IPS DF 4.7 (cell line): ENCODE measurements at regions not wholly inside any gene's neighbourhood (a gene's known extent, or its start where the extent isn't known, plus 50 kb on each side); places are given as distances from the start of the nearest gene placed in this dataset.

Source experiments
- DNase-seq: peaks from one replicate; pipeline ENCODE4 v3.0.0-alpha.2; 2013; ENCODE audit warnings: low spot score; ENCODE audit errors: extremely low read depth

GRCh38 chr17:33403194-33403593 lies 110.1 kb upstream of the ASIC2 start:
- DNase-seq = no peak

- no peak for DNase-seq
Measured at GRCh38 chr17:33404070-33404819, 111.2 kb upstream of the ASIC2 start.

- no peak for DNase-seq
Measured at GRCh38 chr17:33416131-33416530, 123.0 kb upstream of the ASIC2 start.

- DNase-seq = no peak
Measured at GRCh38 chr17:33421933-33422332, 128.8 kb upstream of the ASIC2 start.

GRCh38 chr17:33433581-33433980 lies 140.5 kb upstream of the ASIC2 start:
- no peak for DNase-seq

- no peak for DNase-seq
Measured at GRCh38 chr17:33434841-33435240, 141.7 kb upstream of the ASIC2 start.

- no peak for DNase-seq
Measured at GRCh38 chr17:33435721-33436301, 142.7 kb upstream of the ASIC2 start.

GRCh38 chr17:33436321-33436720 lies 143.2 kb upstream of the ASIC2 start:
- DNase-seq = no peak

GRCh38 chr17:33438139-33438538 lies 145.0 kb upstream of the ASIC2 start:
- no peak for DNase-seq

- no peak for DNase-seq
Measured at GRCh38 chr17:33438578-33438977, 145.5 kb upstream of the ASIC2 start.

GRCh38 chr17:33442320-33442719 lies 149.2 kb upstream of the ASIC2 start:
- DNase-seq = no peak

GRCh38 chr17:33444731-33445130 lies 151.6 kb upstream of the ASIC2 start:
- no peak for DNase-seq

- no peak for DNase-seq
Measured at GRCh38 chr17:33447090-33447489, 154.0 kb upstream of the ASIC2 start.

GRCh38 chr17:33451221-33451620 lies 158.1 kb upstream of the ASIC2 start:
- no peak for DNase-seq

- DNase-seq = no peak
Measured at GRCh38 chr17:33457477-33457876, 164.4 kb upstream of the ASIC2 start.

GRCh38 chr17:33459078-33459940 lies 166.2 kb upstream of the ASIC2 start:
- DNase-seq = no peak

GRCh38 chr17:33460781-33461450 lies 167.8 kb upstream of the ASIC2 start:
- DNase-seq = no peak

- DNase-seq = no peak
Measured at GRCh38 chr17:33463887-33464286, 170.8 kb upstream of the ASIC2 start.

- no peak for DNase-seq
Measured at GRCh38 chr17:33464669-33465280, 171.7 kb upstream of the ASIC2 start.

GRCh38 chr17:33469421-33469820 lies 176.3 kb upstream of the ASIC2 start:
- no peak for DNase-seq

GRCh38 chr17:33469911-33470310 lies 176.8 kb upstream of the ASIC2 start:
- DNase-seq = no peak
